HG02763 (cell line): ENCODE measurements at regions not wholly inside any gene's neighbourhood (a gene's known extent, or its start where the extent isn't known, plus 50 kb on each side); places are given as distances from the start of the nearest gene placed in this dataset.
"Not testable (repeated sequence)": the region's sequence is repeated elsewhere in the genome, so short reads cannot be mapped to it uniquely, and the experiment has no call there.

ENCODE experiments used
- ATAC-seq: cut with Tn5 transposase; IDR thresholded peaks from one replicate; pipeline ENCODE4 v1.9.1; 2021; ENCODE audit warnings: mild to moderate bottlenecking, moderate library complexity; ENCODE audit not compliant: unreplicated experiment

- no peak for ATAC-seq
These were observed 256.2 kb downstream of the TAFA4 start for GRCh38 chr3:68676136-68676535.

- no peak for ATAC-seq
These were observed 265.0 kb downstream of the TAFA4 start for GRCh38 chr3:68667346-68667745.

- ATAC-seq = no peak
These were observed 265.8 kb downstream of the TAFA4 start for GRCh38 chr3:68666429-68667136.

GRCh38 chr3:68664276-68664675 is 268.1 kb downstream of the TAFA4 start:
- ATAC-seq = no peak

- ATAC-seq = no peak
These were observed 270.2 kb downstream of the TAFA4 start for GRCh38 chr3:68662176-68662575.

GRCh38 chr3:68650657-68651056 is 281.7 kb downstream of the TAFA4 start:
- ATAC-seq = not testable (repeated sequence)

GRCh38 chr3:68648494-68648893 is 283.9 kb downstream of the TAFA4 start:
- no peak for ATAC-seq

- ATAC-seq = no peak
These were observed 300.3 kb downstream of the TAFA4 start for GRCh38 chr3:68631850-68632545.

GRCh38 chr3:68620211-68620610 is 312.1 kb downstream of the TAFA4 start:
- ATAC-seq = no peak

- no peak for ATAC-seq
These were observed 318.3 kb downstream of the TAFA4 start for GRCh38 chr3:68614087-68614486.

- no peak for ATAC-seq
These were observed 361.0 kb downstream of the TAFA4 start for GRCh38 chr3:68571321-68571720.

GRCh38 chr3:68560728-68561127 is 371.6 kb downstream of the TAFA4 start:
- no peak for ATAC-seq

GRCh38 chr3:68535782-68536181 is 396.6 kb downstream of the TAFA4 start:
- no peak for ATAC-seq

- ATAC-seq = no peak
These were observed 409.0 kb downstream of the TAFA4 start for GRCh38 chr3:68523330-68523729.

GRCh38 chr3:68515237-68515636 is 417.1 kb downstream of the TAFA4 start:
- no peak for ATAC-seq

GRCh38 chr3:68504201-68504600 is 428.1 kb downstream of the TAFA4 start:
- no peak for ATAC-seq

GRCh38 chr3:68485845-68486244 is 446.5 kb downstream of the TAFA4 start:
- not testable (repeated sequence) for ATAC-seq

- ATAC-seq = no peak
These were observed 447.3 kb downstream of the TAFA4 start for GRCh38 chr3:68485051-68485450.

- ATAC-seq = no peak
These were observed 448.7 kb downstream of the TAFA4 start for GRCh38 chr3:68483601-68484000.

GRCh38 chr3:68483041-68483440 is 449.3 kb downstream of the TAFA4 start:
- ATAC-seq = no peak

GRCh38 chr3:68482565-68482964 is 449.8 kb downstream of the TAFA4 start:
- no peak for ATAC-seq

- ATAC-seq = no peak
These were observed 452.6 kb downstream of the TAFA4 start for GRCh38 chr3:68479779-68480178.
